GM23338 (cell line): ENCODE measurements at regions not wholly inside any gene's neighbourhood (a gene's known extent, or its start where the extent isn't known, plus 50 kb on each side); places are given as distances from the start of the nearest gene placed in this dataset.

Experiments used
- ATAC-seq: fragments of 200-7000 bp; cut with Tn5 transposase; 3 replicates; pipeline ENCODE4 v1.9.1; 2020
- DNase-seq: peaks from one replicate; pipeline ENCODE4 v3.0.0-alpha.2; 2015; ENCODE audit warnings: low spot score
- H2AFZ ChIP-seq: fragments of 200-600 bp; sonication (generic); 2 replicates; pipeline ENCODE4 v1.8.0; 2016; ENCODE audit warnings: antibody characterized with exemption, mild to moderate bottlenecking, moderate library complexity
- H3F3A ChIP-seq: fragments of 200-600 bp; sonication (generic); replicated peaks from 2 replicates; pipeline ENCODE4 v1.8.0; 2017; ENCODE audit warnings: antibody characterized with exemption, mixed run types, low read depth
- H3K27ac ChIP-seq: fragments of 200-600 bp; sonication (generic); 2 replicates; pipeline ENCODE4 v1.6.1; 2016; ENCODE audit warnings: low read depth
- H3K27me3 ChIP-seq: fragments of 200-600 bp; sonication (generic); 2 replicates; pipeline ENCODE4 v1.8.0; 2016; ENCODE audit warnings: mild to moderate bottlenecking, mixed run types, moderate library complexity; ENCODE audit not compliant: insufficient read depth
- H3K36me3 ChIP-seq: fragments of 200-600 bp; sonication (generic); 2 replicates; pipeline ENCODE4 v1.8.0; 2016; ENCODE audit warnings: mild to moderate bottlenecking; ENCODE audit not compliant: insufficient read depth
- H3K4me1 ChIP-seq: fragments of 200-600 bp; sonication (generic); 2 replicates; pipeline ENCODE4 v1.8.0; 2016; ENCODE audit warnings: mild to moderate bottlenecking, moderate library complexity; ENCODE audit not compliant: insufficient read depth
- H3K4me2 ChIP-seq: fragments of 200-600 bp; sonication (generic); 2 replicates; pipeline ENCODE4 v1.7.1; 2017; ENCODE audit warnings: mixed run types
- H3K4me3 ChIP-seq: fragments of 200-600 bp; sonication (generic); 2 replicates; pipeline ENCODE4 v1.6.1; 2016; ENCODE audit warnings: mixed run types
- H3K79me2 ChIP-seq: fragments of 200-600 bp; sonication (generic); replicated peaks from 2 replicates; pipeline ENCODE4 v1.8.0; 2017; ENCODE audit warnings: mild to moderate bottlenecking; ENCODE audit not compliant: insufficient read depth
- H3K9me2 ChIP-seq: fragments of 200-600 bp; sonication (generic); 2 replicates; pipeline ENCODE4 v1.8.0; 2017; ENCODE audit not compliant: insufficient read depth
- H4K20me1 ChIP-seq: fragments of 200-600 bp; sonication (generic); replicated peaks from 2 replicates; pipeline ENCODE4 v1.8.0; 2017; ENCODE audit warnings: mild to moderate bottlenecking; ENCODE audit not compliant: insufficient read depth
- H3K27ac Mint-ChIP-seq: 2 replicates; pipeline ENCODE4 v1.8.0; 2020; ENCODE audit warnings: inconsistent platforms, mild to moderate bottlenecking, moderate library complexity, mixed read lengths
- H3K27me3 Mint-ChIP-seq: 3 replicates; pipeline ENCODE4 v1.8.0; 2022; ENCODE audit warnings: low read depth, mild to moderate bottlenecking, moderate library complexity, mixed read lengths, inconsistent platforms; ENCODE audit not compliant: insufficient read depth, poor library complexity
- H3K36me3 Mint-ChIP-seq: 3 replicates; pipeline ENCODE4 v1.8.0; 2021; ENCODE audit warnings: low read depth, mild to moderate bottlenecking, inconsistent platforms, moderate library complexity, mixed read lengths
- H3K4me1 Mint-ChIP-seq: 3 replicates; pipeline ENCODE4 v1.8.0; 2020; ENCODE audit warnings: mild to moderate bottlenecking, inconsistent platforms, mixed read lengths
- H3K4me3 Mint-ChIP-seq: 3 replicates; pipeline ENCODE4 v1.8.0; 2021; ENCODE audit warnings: moderate library complexity, mild to moderate bottlenecking, inconsistent platforms, mixed read lengths
- H3K9me3 Mint-ChIP-seq: 3 replicates; pipeline ENCODE4 v1.8.0; 2020; ENCODE audit warnings: moderate library complexity, mild to moderate bottlenecking, inconsistent platforms, mixed read lengths
- CREB1 ChIP-seq: fragments of 250-450 bp; sonication (Bioruptor Pico); IDR thresholded peaks from 2 replicates; pipeline ENCODE4 v1.5.0; 2020; ENCODE audit warnings: low read depth, mild to moderate bottlenecking, moderate library complexity
- JUNB ChIP-seq: IDR thresholded peaks from one replicate; pipeline ENCODE4 v1.6.1; 2016; ENCODE audit warnings: antibody characterized with exemption; ENCODE audit not compliant: unreplicated experiment
- NANOG ChIP-seq: IDR thresholded peaks from 2 replicates; pipeline ENCODE4 v1.6.1; 2016; ENCODE audit warnings: antibody characterized with exemption, borderline replicate concordance
- POLR2AphosphoS5 ChIP-seq: IDR thresholded peaks from 2 replicates; pipeline ENCODE4 v1.6.1; 2016; ENCODE audit warnings: antibody characterized with exemption, low read depth
- ZNF331 ChIP-seq: fragments of 250-450 bp; sonication (Bioruptor Pico); IDR thresholded peaks from 2 replicates; pipeline ENCODE4 v1.5.0; 2020; ENCODE audit warnings: low read depth, mild to moderate bottlenecking, moderate library complexity
- TF ChIP-seq, protein P1 (sequence below): fragments of 250-450 bp; sonication (Bioruptor Pico); IDR thresholded peaks from 2 replicates; pipeline ENCODE4 v1.5.0; 2020; ENCODE audit warnings: mild to moderate bottlenecking, moderate library complexity

DNA sequence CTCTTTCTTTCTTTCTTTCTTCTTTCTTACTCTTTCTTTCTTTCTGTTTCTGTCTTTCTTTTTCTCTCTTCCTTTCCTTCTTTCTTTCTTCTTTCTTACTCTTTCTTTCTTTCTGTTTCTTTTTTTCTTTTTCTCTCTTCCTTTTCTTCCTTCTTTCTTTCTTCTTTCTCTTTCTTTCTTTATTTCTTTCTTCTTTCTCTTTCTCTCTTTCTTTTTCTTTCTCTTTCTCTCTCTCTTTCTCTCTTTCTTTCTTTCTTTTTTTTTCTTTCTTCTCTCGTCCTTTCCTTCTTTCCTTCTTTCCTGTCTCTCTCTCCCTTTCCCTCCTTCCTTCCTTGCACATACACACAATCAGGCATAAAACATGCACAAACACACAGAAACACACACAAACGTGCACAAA lies 79.3 kb upstream of the SHOX start (continued):
- TF ChIP-seq, protein P1, sequence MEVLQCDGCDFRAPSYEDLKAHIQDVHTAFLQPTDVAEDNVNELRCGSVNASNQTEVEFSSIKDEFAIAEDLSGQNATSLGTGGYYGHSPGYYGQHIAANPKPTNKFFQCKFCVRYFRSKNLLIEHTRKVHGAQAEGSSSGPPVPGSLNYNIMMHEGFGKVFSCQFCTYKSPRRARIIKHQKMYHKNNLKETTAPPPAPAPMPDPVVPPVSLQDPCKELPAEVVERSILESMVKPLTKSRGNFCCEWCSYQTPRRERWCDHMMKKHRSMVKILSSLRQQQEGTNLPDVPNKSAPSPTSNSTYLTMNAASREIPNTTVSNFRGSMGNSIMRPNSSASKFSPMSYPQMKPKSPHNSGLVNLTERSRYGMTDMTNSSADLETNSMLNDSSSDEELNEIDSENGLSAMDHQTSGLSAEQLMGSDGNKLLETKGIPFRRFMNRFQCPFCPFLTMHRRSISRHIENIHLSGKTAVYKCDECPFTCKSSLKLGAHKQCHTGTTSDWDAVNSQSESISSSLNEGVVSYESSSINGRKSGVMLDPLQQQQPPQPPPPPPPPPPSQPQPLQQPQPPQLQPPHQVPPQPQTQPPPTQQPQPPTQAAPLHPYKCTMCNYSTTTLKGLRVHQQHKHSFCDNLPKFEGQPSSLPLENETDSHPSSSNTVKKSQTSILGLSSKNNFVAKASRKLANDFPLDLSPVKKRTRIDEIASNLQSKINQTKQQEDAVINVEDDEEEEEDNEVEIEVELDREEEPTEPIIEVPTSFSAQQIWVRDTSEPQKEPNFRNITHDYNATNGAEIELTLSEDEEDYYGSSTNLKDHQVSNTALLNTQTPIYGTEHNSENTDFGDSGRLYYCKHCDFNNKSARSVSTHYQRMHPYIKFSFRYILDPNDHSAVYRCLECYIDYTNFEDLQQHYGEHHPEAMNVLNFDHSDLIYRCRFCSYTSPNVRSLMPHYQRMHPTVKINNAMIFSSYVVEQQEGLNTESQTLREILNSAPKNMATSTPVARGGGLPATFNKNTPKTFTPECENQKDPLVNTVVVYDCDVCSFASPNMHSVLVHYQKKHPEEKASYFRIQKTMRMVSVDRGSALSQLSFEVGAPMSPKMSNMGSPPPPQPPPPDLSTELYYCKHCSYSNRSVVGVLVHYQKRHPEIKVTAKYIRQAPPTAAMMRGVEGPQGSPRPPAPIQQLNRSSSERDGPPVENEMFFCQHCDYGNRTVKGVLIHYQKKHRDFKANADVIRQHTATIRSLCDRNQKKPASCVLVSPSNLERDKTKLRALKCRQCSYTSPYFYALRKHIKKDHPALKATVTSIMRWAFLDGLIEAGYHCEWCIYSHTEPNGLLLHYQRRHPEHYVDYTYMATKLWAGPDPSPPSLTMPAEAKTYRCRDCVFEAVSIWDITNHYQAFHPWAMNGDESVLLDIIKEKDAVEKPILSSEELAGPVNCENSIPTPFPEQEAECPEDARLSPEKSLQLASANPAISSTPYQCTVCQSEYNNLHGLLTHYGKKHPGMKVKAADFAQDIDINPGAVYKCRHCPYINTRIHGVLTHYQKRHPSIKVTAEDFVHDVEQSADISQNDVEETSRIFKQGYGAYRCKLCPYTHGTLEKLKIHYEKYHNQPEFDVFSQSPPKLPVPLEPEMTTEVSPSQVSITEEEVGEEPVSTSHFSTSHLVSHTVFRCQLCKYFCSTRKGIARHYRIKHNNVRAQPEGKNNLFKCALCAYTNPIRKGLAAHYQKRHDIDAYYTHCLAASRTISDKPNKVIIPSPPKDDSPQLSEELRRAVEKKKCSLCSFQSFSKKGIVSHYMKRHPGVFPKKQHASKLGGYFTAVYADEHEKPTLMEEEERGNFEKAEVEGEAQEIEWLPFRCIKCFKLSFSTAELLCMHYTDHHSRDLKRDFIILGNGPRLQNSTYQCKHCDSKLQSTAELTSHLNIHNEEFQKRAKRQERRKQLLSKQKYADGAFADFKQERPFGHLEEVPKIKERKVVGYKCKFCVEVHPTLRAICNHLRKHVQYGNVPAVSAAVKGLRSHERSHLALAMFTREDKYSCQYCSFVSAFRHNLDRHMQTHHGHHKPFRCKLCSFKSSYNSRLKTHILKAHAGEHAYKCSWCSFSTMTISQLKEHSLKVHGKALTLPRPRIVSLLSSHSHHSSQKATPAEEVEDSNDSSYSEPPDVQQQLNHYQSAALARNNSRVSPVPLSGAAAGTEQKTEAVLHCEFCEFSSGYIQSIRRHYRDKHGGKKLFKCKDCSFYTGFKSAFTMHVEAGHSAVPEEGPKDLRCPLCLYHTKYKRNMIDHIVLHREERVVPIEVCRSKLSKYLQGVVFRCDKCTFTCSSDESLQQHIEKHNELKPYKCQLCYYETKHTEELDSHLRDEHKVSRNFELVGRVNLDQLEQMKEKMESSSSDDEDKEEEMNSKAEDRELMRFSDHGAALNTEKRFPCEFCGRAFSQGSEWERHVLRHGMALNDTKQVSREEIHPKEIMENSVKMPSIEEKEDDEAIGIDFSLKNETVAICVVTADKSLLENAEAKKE, result no peak

DNA sequence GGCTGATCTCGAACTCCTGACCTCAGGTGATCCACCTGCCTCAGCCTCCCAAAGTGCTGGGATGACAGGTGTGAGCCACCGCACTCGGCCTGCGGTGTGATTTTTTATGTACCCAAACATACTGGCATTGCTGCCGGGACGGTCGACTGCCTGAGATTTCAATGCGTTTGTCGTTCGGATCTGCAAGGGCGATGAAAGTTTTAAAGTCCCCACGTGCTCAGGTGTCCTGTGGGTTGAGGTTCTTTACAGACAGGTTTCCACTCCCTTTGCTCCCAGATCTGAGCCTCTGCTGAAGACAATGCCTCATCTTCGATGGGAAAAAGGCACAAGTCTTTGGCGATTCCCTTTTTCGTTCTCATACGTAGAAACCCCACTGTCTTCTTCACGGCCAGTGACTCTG lies 78.1 kb upstream of the SHOX start:
- Mint-ChIP-seq H3K4me3 (no peak overlapping the region), H3K27me3 (peaks cover 5% of the 10 kb centered on the region), H3K4me1 (no peaks in the 10 kb centered on the region), H3K36me3 (peaks cover 45% of the 10 kb centered on the region), H3K27ac (no peak overlapping the region), H3K9me3 (peaks cover 89% of the 10 kb centered on the region)
- DNase-seq, result no peak
- Histone ChIP-seq H2AFZ (peak overlapping the region; percentile 65; the same call in 1 of the 2 replicates), H3K36me3 (no peaks in the 10 kb centered on the region), H3K9me2 (no peaks in the 10 kb centered on the region; the same call in 1 of the 2 replicates), H3K27me3 (no peaks in the 10 kb centered on the region), H3K4me3 (no peak overlapping the region), H3K4me2 (no peak overlapping the region), H3K27ac (no peak overlapping the region), H3F3A (no peaks in the 10 kb centered on the region), H4K20me1 (no peaks in the 10 kb centered on the region), H3K4me1 (no peaks in the 10 kb centered on the region), H3K79me2 (no peaks in the 10 kb centered on the region)
- ATAC-seq, result no peak
- TF ChIP-seq ZNF331 (CRISPR knock-in tag), result no peak
- TF ChIP-seq JUNB, result no peak
- no peak for TF ChIP-seq CREB1
- no peak for TF ChIP-seq NANOG

DNA sequence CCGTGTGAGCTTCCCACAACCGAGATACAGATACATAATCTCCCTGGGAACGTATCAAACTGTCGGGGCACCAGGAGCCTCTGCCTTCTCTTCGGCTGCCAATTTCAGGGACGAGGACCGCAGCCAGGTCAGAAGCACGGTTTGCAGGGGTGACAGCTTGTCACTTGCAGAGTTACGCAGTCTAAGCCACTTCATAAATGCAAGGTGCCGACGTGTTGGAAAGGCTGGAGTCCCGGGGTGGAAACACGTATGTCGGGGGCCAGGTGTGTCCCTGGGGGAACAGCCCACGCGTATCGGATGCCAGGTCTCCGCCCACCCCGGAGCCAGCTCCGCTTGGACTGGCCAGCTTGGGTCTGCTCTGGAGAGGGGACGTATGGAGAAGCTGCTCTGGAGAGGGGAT lies 76.3 kb upstream of the SHOX start:
- no peak overlapping the region for H3K27ac Mint-ChIP-seq
- H3K4me2 ChIP-seq, result no peak overlapping the region

More for the DNA sequence above, 76.3 kb upstream of the SHOX start:
- no peaks in the 10 kb centered on the region for H3K4me1 ChIP-seq
- H3K79me2 ChIP-seq, result no peaks in the 10 kb centered on the region
- TF ChIP-seq JUNB, result no peak
- TF ChIP-seq POLR2AphosphoS5, result no peak
- H2AFZ ChIP-seq, result no peak overlapping the region
- H4K20me1 ChIP-seq, result no peaks in the 10 kb centered on the region
- Mint-ChIP-seq H3K36me3 (peaks cover 41% of the 10 kb centered on the region), H3K4me1 (no peaks in the 10 kb centered on the region), H3K9me3 (peaks cover 89% of the 10 kb centered on the region), H3K27me3 (peaks cover 5% of the 10 kb centered on the region), H3K4me3 (no peak overlapping the region)
- ATAC-seq, result no peak
- H3K27ac ChIP-seq, result no peak overlapping the region
- H3K36me3 ChIP-seq, result no peaks in the 10 kb centered on the region
- no peaks in the 10 kb centered on the region; the same call in 1 of the 2 replicates for H3K9me2 ChIP-seq
- no peak for DNase-seq
- no peaks in the 10 kb centered on the region for H3K27me3 ChIP-seq
- no peaks in the 10 kb centered on the region for H3F3A ChIP-seq
- H3K4me3 ChIP-seq, result no peak overlapping the region
